ENCODE measurements at regions not wholly inside any gene's neighbourhood (a gene's known extent, or its start where the extent isn't known, plus 50 kb on each side); places are given as distances from the start of the nearest gene placed in this dataset.

DNA sequence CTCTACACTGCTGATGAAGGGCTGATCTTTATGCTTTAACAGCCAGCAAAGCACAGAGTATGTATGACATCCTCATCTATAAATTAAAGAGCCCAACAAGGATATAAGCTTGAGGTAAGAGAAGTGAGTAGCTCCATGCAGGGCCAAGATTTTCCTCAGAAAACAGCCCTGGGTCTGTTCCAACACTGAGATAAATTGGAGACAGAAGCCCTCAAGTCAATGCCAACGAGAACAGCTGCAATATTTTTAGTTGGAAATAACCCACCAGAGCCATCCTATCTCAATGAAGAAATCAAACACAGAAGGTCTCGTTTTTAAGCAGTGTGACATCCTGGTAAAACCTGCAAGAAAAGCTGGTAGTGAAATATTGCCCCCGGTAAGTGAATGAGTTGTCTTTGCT is 297.0 kb upstream of the AUTS2 start:
- dilution Hi-C loops (cut with HindIII; ENCODE audit: low sequenced_read_pairs, unreplicated experiment), result no loop called here
- H3K9me3 ChIP-seq (ENCODE audit: control insufficient read depth, insufficient read depth, low read length), result peaks cover 10% of the 10 kb centered on the region

More for the DNA sequence above, 297.0 kb upstream of the AUTS2 start:
- ChIA-PET POLR2A (ENCODE audit: unreplicated experiment) (no interaction called here), CTCF (no interaction called here)
- Histone ChIP-seq H3K27ac (ENCODE audit: insufficient read depth, low read length) (no peak overlapping the region), H2BK15ac (ENCODE audit: low read depth, low read length) (no peak overlapping the region), H3K14ac (replicated peaks; ENCODE audit: low read depth, low read length) (no peak overlapping the region), H3K36me3 (ENCODE audit: control insufficient read depth, insufficient read depth, low read length) (no peaks in the 10 kb centered on the region), H3K4me1 (ENCODE audit: control insufficient read depth, insufficient read depth, low read length) (no peaks in the 10 kb centered on the region), H2AK5ac (ENCODE audit: low read depth, low read length) (no peak overlapping the region), H2BK5ac (ENCODE audit: low read depth, low read length, poor library complexity, severe bottlenecking) (no peak overlapping the region), H4K8ac (ENCODE audit: low read depth in 2 of 2, low read length in 2 of 2) (no peak overlapping the region), H3K18ac (ENCODE audit: low read depth, low read length) (no peak overlapping the region), H2AK9ac (replicated peaks; ENCODE audit: low read depth, low read length, poor library complexity) (no peak overlapping the region), H3K9ac (ENCODE audit: low read depth, low read length) (no peak overlapping the region), H2BK20ac (ENCODE audit: low read depth, low read length) (no peak overlapping the region), H3K23ac (ENCODE audit: low read depth, low read length) (no peak overlapping the region), H4K91ac (ENCODE audit: insufficient read depth, low read depth, low read length) (no peak overlapping the region), H3K27me3 (ENCODE audit: control insufficient read depth, insufficient read depth, low read length) (no peaks in the 10 kb centered on the region), H3K56ac (ENCODE audit: extremely low read depth, insufficient read depth, low read length) (no peak overlapping the region), H2BK120ac (ENCODE audit: low read depth, low read length) (no peak overlapping the region), H3K79me1 (ENCODE audit: low read depth in 1 of 2, low read length in 2 of 2) (no peaks in the 10 kb centered on the region), H3K4me3 (ENCODE audit: insufficient read depth, low read depth, low read length) (no peak overlapping the region), H2AFZ (replicated peaks; ENCODE audit: low read length, poor library complexity) (no peak overlapping the region), H3K4me2 (ENCODE audit: low read depth, low read length) (no peak overlapping the region), H3K9me1 (ENCODE audit: insufficient read depth, low read length) (no peaks in the 10 kb centered on the region), H3K4ac (ENCODE audit: low read depth, low read length) (no peak overlapping the region), H4K20me1 (ENCODE audit: insufficient read depth, low read length) (no peaks in the 10 kb centered on the region), H4K5ac (ENCODE audit: low read depth, low read length) (no peak overlapping the region)
- TF ChIP-seq RFX5 (IDR thresholded peaks at IDR 0.05; ENCODE audit: low read depth, low read length) (no peak), RCOR1 (IDR thresholded peaks at IDR 0.05; ENCODE audit: insufficient replicate concordance, low read length) (no peak), CTCF (conservative IDR thresholded peaks at IDR 0.05; ENCODE audit: low read depth, low read length) (no peak), SMC3 (IDR thresholded peaks at IDR 0.05; ENCODE audit: low read depth, low read length) (no peak), RAD21 (IDR thresholded peaks at IDR 0.05; ENCODE audit: low read length) (no peak), MAZ (IDR thresholded peaks at IDR 0.05; ENCODE audit: borderline replicate concordance, low read depth, low read length) (no peak), USF2 (IDR thresholded peaks at IDR 0.05; ENCODE audit: low read depth, low read length) (no peak)
- DNase-seq, result no peak
- intact Hi-C loops (cut with micrococcal nuclease), result no loop called here
- BruUV-seq (replicated peaks), result no TSS peak
- WGBS, 2 experiments (ENCODE audit: extremely low coverage in 2 of 2, insufficient read length in 1 of 2), result 67% methylated on average over 1 of the region's 3 CpGs; no CpG with 5 or more reads in 1 of the 2 experiments
- in situ Hi-C loops (cut with MboI; ENCODE audit: low sequenced_read_pairs), result no loop called here
- no peak for ATAC-seq (ENCODE audit: low read depth)

All from IMR-90 (cell line).